Endothelial cell (in vitro differentiated cells): ENCODE measurements at regions not wholly inside any gene's neighbourhood (a gene's known extent, or its start where the extent isn't known, plus 50 kb on each side); places are given as distances from the start of the nearest gene placed in this dataset.

Source experiments
- DNase-seq: peaks from one replicate; pipeline ENCODE4 v3.0.0; 2021; ENCODE audit warnings: low spot score
- H3K27ac Mint-ChIP-seq: one replicate; pipeline ENCODE4 v1.8.0; 2021; ENCODE audit warnings: mixed read lengths, inconsistent platforms; ENCODE audit not compliant: unreplicated experiment
- H3K27me3 Mint-ChIP-seq: one replicate; pipeline ENCODE4 v1.8.0; 2021; ENCODE audit warnings: mild to moderate bottlenecking, moderate library complexity, mixed read lengths, inconsistent platforms; ENCODE audit not compliant: unreplicated experiment
- H3K36me3 Mint-ChIP-seq: one replicate; pipeline ENCODE4 v1.8.0; 2021; ENCODE audit warnings: mild to moderate bottlenecking, low read depth, mixed read lengths, inconsistent platforms; ENCODE audit not compliant: unreplicated experiment
- H3K4me1 Mint-ChIP-seq: one replicate; pipeline ENCODE4 v1.8.0; 2021; ENCODE audit warnings: mild to moderate bottlenecking, mixed read lengths, inconsistent platforms; ENCODE audit not compliant: unreplicated experiment
- H3K4me3 Mint-ChIP-seq: one replicate; pipeline ENCODE4 v1.8.0; 2021; ENCODE audit warnings: mild to moderate bottlenecking, mixed read lengths, inconsistent platforms; ENCODE audit not compliant: unreplicated experiment
- H3K9me3 Mint-ChIP-seq: one replicate; pipeline ENCODE4 v1.8.0; 2021; ENCODE audit warnings: mixed read lengths, inconsistent platforms; ENCODE audit not compliant: unreplicated experiment
- CTCF ChIP-seq: fragments of 200-600 bp; sonication (generic); IDR thresholded peaks from one replicate; pipeline ENCODE4 v1.5.0; 2021; ENCODE audit warnings: antibody characterized with exemption; ENCODE audit not compliant: unreplicated experiment

- DNase-seq: no peak
- TF ChIP-seq CTCF: no peak
- H3K9me3 Mint-ChIP-seq: no peaks in the 10 kb centered on the region
- H3K4me3 Mint-ChIP-seq: no peak overlapping the region
- peaks cover 8% of the 10 kb centered on the region for H3K4me1 Mint-ChIP-seq
- no peak overlapping the region for H3K27ac Mint-ChIP-seq
- no peaks in the 10 kb centered on the region for H3K27me3 Mint-ChIP-seq
- H3K36me3 Mint-ChIP-seq: peaks cover 6% of the 10 kb centered on the region
These were observed 53.8 kb downstream of the ADM start for GRCh38 chr11:10358696-10359095.

- DNase-seq: no peak
- no peak for TF ChIP-seq CTCF
- H3K4me1 Mint-ChIP-seq: peaks cover 5% of the 10 kb centered on the region
- H3K27ac Mint-ChIP-seq: no peak overlapping the region
- H3K27me3 Mint-ChIP-seq: no peaks in the 10 kb centered on the region
- H3K4me3 Mint-ChIP-seq: no peak overlapping the region
- no peaks in the 10 kb centered on the region for H3K9me3 Mint-ChIP-seq
- peaks cover 6% of the 10 kb centered on the region for H3K36me3 Mint-ChIP-seq
These were observed 54.3 kb downstream of the ADM start for GRCh38 chr11:10359171-10359570.

- Mint-ChIP-seq H3K36me3 (peaks cover 6% of the 10 kb centered on the region), H3K4me1 (no peaks in the 10 kb centered on the region), H3K27me3 (no peaks in the 10 kb centered on the region), H3K27ac (no peak overlapping the region), H3K9me3 (no peaks in the 10 kb centered on the region), H3K4me3 (no peak overlapping the region)
- no peak for DNase-seq
- no peak for TF ChIP-seq CTCF
These were observed 56.0 kb downstream of the ADM start for GRCh38 chr11:10360835-10361234.

GRCh38 chr11:10365045-10365444 is 60.2 kb downstream of the ADM start:
- no peak for DNase-seq
- peaks cover 6% of the 10 kb centered on the region for H3K27me3 Mint-ChIP-seq
- no peak overlapping the region for H3K4me3 Mint-ChIP-seq
- H3K9me3 Mint-ChIP-seq: no peaks in the 10 kb centered on the region
- H3K4me1 Mint-ChIP-seq: peaks cover 9% of the 10 kb centered on the region
- TF ChIP-seq CTCF: no peak
- H3K27ac Mint-ChIP-seq: no peak overlapping the region
- H3K36me3 Mint-ChIP-seq: peaks cover 3% of the 10 kb centered on the region

- DNase-seq: peak; percentile 85
- H3K36me3 Mint-ChIP-seq: no peaks in the 10 kb centered on the region
- H3K9me3 Mint-ChIP-seq: no peaks in the 10 kb centered on the region
- no peak overlapping the region for H3K4me3 Mint-ChIP-seq
- TF ChIP-seq CTCF: peak; percentile 69
- H3K4me1 Mint-ChIP-seq: peaks cover 9% of the 10 kb centered on the region
- H3K27ac Mint-ChIP-seq: peak overlapping the region; percentile 28
- peaks cover 7% of the 10 kb centered on the region for H3K27me3 Mint-ChIP-seq
These were observed 61.9 kb downstream of the ADM start for GRCh38 chr11:10366568-10367331.
